ENCODE measurements at regions not wholly inside any gene's neighbourhood (a gene's known extent, or its start where the extent isn't known, plus 50 kb on each side); places are given as distances from the start of the nearest gene placed in this dataset.
"Not testable (repeated sequence)": the region's sequence is repeated elsewhere in the genome, so short reads cannot be mapped to it uniquely, and the experiment has no call there.

DNA sequence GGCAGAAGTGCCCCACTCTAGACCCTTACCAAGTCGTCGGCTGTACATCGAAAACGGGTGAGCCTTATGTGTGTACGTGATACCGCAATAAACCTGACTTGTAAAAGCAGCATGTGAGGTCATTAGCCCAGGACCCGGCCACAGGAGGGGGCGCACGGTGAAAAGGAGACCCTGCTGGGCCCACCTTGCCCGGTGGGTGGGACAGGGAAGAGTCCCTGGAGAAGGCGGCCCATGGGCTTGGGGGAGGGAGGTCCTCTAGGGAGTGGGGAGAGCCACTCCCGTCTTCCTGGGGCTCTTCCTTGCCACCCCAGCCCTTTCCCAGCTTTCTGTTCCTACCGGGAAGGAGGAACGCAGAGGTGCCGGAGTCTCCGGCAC, 188.8 kb downstream of the NPIPB11 start:
- DNase-seq, result not testable (repeated sequence)

- DNase-seq, result not testable (repeated sequence)
Observed at GRCh38 chr16:29217104-29217751, 189.3 kb downstream of the NPIPB11 start.

- DNase-seq, result not testable (repeated sequence)
Observed at GRCh38 chr16:29213770-29214169, 192.7 kb downstream of the NPIPB11 start.

DNA sequence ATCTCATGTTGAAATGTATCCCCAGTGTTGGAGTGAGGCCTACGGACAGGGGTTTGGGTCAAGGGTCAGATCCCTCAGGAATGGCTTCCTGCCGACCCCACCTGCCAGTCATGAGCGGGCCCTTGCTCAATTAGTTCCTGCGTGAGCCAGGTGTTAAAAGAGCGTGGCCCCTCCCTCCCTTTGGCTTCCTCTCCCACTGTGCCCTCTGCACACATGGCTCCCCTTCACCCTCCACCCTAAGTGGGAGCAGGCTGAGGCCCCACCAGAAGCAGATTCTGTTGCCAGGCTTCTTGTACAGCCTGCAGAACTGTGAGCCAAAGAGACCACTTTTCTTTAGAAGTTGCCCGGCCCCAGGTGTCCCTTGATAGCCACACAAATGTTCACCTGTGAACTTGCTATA, 193.3 kb downstream of the NPIPB11 start:
- DNase-seq, result not testable (repeated sequence)

- DNase-seq, result not testable (repeated sequence)
Observed at GRCh38 chr16:29212084-29213027, 194.2 kb downstream of the NPIPB11 start.

- not testable (repeated sequence) for DNase-seq
Observed at GRCh38 chr16:29211456-29211855, 195.1 kb downstream of the NPIPB11 start.

- DNase-seq, result not testable (repeated sequence)
Observed at GRCh38 chr16:29210299-29211150, 196.0 kb downstream of the NPIPB11 start.

GRCh38 chr16:29206120-29206519, 200.4 kb downstream of the NPIPB11 start:
- not testable (repeated sequence) for DNase-seq

DNA sequence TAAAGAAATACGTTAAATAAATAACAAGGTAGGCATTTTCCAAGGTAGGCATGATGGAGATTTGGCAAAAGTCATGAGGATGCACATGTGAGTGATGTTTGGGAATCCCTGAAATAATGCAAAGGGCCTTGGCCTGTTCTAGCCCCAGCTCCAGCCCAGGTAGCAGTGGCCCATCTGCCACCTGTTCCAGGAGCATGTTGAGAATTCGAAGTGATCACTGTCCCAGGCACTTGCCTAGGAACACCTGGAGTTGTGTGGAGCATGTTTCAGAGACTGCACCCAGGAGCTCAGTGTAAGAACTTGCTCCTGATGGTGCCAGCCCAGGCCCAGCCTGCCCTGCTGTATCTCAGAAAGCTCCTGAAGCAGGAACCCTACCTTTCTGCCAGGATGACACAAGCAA, 201.4 kb downstream of the NPIPB11 start:
- not testable (repeated sequence) for DNase-seq

GRCh38 chr16:29204806-29205135, 201.7 kb downstream of the NPIPB11 start:
- no peak for DNase-seq

GRCh38 chr16:29203933-29204805, 202.3 kb downstream of the NPIPB11 start:
- not testable (repeated sequence) for DNase-seq

DNA sequence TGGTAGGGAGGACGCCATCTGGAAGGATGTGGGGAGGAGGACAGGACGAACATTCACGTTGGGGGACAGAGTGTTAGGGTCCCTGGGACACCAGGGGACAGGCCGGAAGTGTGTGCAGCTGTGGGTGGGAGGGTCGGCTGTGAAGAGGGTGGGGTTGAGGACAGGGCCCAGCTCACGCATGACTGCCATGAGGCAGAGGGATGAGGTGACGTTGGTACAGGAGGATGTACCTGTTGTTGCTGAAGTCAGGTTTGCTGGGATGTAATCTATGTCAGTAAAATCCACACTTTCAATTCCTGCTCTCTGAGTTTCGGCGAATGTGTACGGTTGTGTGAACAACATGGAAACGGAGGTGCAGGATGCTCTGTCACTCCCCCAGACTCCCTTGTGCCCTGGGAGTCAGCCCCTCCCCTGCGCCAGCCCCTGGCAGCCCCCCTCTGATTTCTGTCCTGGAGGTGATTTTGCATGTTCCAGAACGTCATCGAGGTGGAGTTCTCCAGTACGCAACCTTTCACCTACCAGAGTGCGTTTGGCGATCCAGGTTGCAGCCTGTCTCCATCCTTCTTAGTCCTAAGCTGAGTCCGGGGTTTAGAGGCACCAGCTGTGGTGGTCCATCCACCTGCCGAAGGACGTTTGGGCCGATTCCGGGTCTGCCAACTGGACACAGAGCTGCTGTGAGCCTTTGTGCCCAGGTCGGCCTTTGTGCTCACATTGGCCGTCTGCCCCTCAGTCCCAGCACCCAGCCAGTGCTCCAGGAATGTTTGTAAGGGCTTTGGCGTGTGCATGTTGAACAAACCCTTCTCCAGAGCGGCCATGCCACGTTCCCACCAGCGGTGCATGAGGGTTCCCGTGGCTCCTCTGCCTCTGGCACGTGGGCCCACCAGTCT, 203.2 kb downstream of the NPIPB11 start:
- DNase-seq, result not testable (repeated sequence)

DNA sequence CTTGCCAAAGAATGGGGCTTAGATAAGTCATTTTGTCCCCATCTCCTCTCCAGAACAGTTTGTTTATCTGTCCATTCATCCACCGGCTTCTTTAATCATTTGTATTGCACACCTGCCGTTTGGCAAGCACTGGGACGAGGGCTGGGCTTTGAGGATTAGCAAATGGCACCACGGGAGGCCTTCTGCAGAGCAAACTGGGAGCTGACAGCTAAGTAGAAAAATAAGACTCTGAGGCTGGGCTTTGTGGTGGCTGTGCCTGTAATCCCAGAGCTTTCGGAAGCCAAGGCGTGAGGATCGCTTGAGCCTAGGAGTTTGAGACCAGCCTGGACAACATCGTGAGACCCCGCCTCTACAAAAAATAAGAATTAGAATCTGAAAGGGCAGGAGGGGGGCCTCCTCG, 203.9 kb downstream of the NPIPB11 start:
- DNase-seq, result not testable (repeated sequence)

- not testable (repeated sequence) for DNase-seq
Observed at GRCh38 chr16:29202025-29202632, 204.4 kb downstream of the NPIPB11 start.

GRCh38 chr16:29201296-29202024, 205.1 kb downstream of the NPIPB11 start:
- not testable (repeated sequence) for DNase-seq

DNA sequence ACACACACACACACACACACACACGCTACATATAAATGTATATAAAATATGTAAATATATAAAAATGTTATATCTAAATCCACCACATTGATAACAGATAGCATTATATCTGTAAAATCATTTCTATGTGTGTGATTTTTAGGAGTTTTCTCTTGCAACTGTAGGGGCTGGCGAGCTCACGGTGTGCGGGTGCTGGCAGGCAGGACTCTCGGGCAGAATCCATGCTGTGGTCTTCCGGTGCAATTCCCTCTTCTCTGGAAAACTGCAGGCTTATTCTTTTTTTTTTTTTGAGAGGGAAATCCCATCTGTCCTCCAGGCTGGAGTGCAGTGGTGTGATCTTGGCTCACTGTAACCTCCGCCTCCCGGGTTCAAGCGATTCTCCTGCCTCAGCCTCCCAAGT, 205.8 kb downstream of the NPIPB11 start:
- DNase-seq, result not testable (repeated sequence)

GRCh38 chr16:29200135-29200601, 206.3 kb downstream of the NPIPB11 start:
- not testable (repeated sequence) for DNase-seq

- DNase-seq, result not testable (repeated sequence)
Observed at GRCh38 chr16:29199626-29200025, 206.9 kb downstream of the NPIPB11 start.

DNA sequence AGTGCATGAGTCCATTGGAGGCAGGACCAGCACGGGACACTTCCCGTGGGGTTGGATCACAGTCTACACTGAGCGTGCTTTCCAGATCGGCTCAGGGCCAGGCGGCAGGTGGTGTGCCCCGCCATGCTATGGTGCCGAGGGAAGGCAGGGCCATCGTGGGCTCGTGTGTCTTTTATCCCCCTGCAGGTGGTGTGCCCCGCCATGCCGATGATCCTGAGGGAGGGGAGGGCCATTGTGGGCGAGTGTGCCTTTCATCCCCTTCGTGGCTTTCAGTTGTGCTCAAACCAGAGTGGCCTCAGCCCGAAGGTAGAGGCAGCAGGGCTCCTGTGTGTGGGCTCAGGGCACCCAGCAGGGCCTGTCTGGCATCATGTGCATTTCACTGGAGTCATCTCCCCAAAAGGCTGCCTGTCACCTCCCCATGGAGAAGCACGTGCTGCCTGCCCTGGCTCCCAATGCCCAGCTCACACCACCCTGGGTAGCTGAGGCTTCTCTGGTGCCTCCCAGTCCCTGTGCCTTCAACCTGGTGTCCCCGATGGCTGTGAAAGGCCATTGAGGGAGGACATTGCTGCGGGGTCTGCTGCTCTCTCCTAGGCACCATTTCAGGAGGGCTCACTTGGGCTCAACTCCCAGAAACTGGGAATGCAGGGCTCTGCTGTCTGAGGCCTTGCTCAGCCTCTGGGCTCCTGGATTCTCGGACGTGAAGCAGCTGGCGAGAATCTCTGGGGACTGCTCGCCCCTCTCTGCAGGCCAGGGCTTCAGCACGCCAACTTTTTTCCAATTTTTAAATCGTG, 207.6 kb downstream of the NPIPB11 start:
- no peak for DNase-seq
